ENCODE measurements at regions not wholly inside any gene's neighbourhood (a gene's known extent, or its start where the extent isn't known, plus 50 kb on each side); places are given as distances from the start of the nearest gene placed in this dataset.

GRCh38 chr17:14580499-14580898, 279.6 kb downstream of the HS3ST3B1 start:
- TF ChIP-seq, protein P1, sequence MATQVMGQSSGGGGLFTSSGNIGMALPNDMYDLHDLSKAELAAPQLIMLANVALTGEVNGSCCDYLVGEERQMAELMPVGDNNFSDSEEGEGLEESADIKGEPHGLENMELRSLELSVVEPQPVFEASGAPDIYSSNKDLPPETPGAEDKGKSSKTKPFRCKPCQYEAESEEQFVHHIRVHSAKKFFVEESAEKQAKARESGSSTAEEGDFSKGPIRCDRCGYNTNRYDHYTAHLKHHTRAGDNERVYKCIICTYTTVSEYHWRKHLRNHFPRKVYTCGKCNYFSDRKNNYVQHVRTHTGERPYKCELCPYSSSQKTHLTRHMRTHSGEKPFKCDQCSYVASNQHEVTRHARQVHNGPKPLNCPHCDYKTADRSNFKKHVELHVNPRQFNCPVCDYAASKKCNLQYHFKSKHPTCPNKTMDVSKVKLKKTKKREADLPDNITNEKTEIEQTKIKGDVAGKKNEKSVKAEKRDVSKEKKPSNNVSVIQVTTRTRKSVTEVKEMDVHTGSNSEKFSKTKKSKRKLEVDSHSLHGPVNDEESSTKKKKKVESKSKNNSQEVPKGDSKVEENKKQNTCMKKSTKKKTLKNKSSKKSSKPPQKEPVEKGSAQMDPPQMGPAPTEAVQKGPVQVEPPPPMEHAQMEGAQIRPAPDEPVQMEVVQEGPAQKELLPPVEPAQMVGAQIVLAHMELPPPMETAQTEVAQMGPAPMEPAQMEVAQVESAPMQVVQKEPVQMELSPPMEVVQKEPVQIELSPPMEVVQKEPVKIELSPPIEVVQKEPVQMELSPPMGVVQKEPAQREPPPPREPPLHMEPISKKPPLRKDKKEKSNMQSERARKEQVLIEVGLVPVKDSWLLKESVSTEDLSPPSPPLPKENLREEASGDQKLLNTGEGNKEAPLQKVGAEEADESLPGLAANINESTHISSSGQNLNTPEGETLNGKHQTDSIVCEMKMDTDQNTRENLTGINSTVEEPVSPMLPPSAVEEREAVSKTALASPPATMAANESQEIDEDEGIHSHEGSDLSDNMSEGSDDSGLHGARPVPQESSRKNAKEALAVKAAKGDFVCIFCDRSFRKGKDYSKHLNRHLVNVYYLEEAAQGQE (IDR thresholded peaks at IDR 0.05; ENCODE audit: low read depth), result no peak
- TF ChIP-seq, protein P2, sequence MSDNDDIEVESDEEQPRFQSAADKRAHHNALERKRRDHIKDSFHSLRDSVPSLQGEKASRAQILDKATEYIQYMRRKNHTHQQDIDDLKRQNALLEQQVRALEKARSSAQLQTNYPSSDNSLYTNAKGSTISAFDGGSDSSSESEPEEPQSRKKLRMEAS (IDR thresholded peaks at IDR 0.05), result no peak
- TF ChIP-seq CTCF (IDR thresholded peaks at IDR 0.05 in 2 of 3, conservative IDR thresholded peaks at IDR 0.05 in 1 of 3; ENCODE audit: borderline replicate concordance in 1 of 3, insufficient read depth in 1 of 3, low read depth in 2 of 3, low read length in 2 of 3) (no peak), ATF3 (IDR thresholded peaks at IDR 0.05) (no peak), RAD21 (IDR thresholded peaks at IDR 0.05; ENCODE audit: low read depth) (no peak), POLR2AphosphoS5 (IDR thresholded peaks at IDR 0.05; ENCODE audit: low read depth, low read length) (no peak), POLR2A (IDR thresholded peaks at IDR 0.05; ENCODE audit: borderline replicate concordance, extremely low read depth, insufficient read depth, insufficient read length) (no peak), TCF7L2 (IDR thresholded peaks at IDR 0.05; ENCODE audit: borderline replicate concordance, extremely low read depth, insufficient read depth, insufficient read length) (no peak), SRF (IDR thresholded peaks at IDR 0.05; ENCODE audit: low read depth) (no peak), JUND (IDR thresholded peaks at IDR 0.05) (no peak), SIN3A (IDR thresholded peaks at IDR 0.05; ENCODE audit: low read depth) (no peak)
